ENCODE measurements at regions not wholly inside any gene's neighbourhood (a gene's known extent, or its start where the extent isn't known, plus 50 kb on each side); places are given as distances from the start of the nearest gene placed in this dataset.
A peak's percentile ranks its signal among the peaks of the same experiment; 100 is the strongest.
"Not testable (repeated sequence)": the region's sequence is repeated elsewhere in the genome, so short reads cannot be mapped to it uniquely, and the experiment has no call there.

- no peak for DNase-seq (ENCODE audit: low read depth)
- no peak overlapping the region for H3K4me3 ChIP-seq (ENCODE audit: low read depth, low read length)
- TF ChIP-seq, protein P1, sequence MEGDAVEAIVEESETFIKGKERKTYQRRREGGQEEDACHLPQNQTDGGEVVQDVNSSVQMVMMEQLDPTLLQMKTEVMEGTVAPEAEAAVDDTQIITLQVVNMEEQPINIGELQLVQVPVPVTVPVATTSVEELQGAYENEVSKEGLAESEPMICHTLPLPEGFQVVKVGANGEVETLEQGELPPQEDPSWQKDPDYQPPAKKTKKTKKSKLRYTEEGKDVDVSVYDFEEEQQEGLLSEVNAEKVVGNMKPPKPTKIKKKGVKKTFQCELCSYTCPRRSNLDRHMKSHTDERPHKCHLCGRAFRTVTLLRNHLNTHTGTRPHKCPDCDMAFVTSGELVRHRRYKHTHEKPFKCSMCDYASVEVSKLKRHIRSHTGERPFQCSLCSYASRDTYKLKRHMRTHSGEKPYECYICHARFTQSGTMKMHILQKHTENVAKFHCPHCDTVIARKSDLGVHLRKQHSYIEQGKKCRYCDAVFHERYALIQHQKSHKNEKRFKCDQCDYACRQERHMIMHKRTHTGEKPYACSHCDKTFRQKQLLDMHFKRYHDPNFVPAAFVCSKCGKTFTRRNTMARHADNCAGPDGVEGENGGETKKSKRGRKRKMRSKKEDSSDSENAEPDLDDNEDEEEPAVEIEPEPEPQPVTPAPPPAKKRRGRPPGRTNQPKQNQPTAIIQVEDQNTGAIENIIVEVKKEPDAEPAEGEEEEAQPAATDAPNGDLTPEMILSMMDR (IDR thresholded peaks at IDR 0.05; ENCODE audit: control insufficient read depth, extremely low read depth, insufficient read depth), result peak; percentile 36; the same call in 1 of the 2 replicates
These were observed 209.6 kb downstream of the EMP1 start for GRCh38 chr12:13405961-13406703.

- TF ChIP-seq, protein P1 (IDR thresholded peaks at IDR 0.05; ENCODE audit: control insufficient read depth, extremely low read depth, insufficient read depth), result no peak
- DNase-seq (ENCODE audit: low read depth), result no peak
- no peak overlapping the region for H3K4me3 ChIP-seq (ENCODE audit: low read depth, low read length)
These were observed 208.3 kb downstream of the EMP1 start for GRCh38 chr12:13404631-13405473.

GRCh38 chr12:13404111-13404628 is 207.6 kb downstream of the EMP1 start:
- no peak overlapping the region for H3K4me3 ChIP-seq (ENCODE audit: low read depth, low read length)
- TF ChIP-seq, protein P1 (IDR thresholded peaks at IDR 0.05; ENCODE audit: control insufficient read depth, extremely low read depth, insufficient read depth), result no peak
- DNase-seq (ENCODE audit: low read depth), result no peak

DNA sequence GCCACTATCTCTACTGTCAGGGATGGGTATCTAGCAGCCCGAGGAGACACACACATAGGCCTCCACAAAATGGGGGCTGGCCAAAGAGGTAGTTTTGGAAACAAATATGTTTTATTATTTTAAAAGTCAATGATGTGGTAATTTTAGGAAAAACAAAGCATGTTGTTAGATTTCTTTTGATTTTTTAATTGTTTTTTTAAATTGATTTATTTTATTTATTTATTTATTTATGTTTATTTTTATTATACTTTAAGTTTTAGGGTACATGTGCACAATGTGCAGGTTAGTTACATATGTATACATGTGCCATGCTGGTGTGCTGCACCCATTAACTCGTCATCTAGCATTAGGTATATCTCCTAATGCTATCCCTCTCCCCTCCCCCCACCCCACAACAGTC is 194.8 kb downstream of the EMP1 start:
- not testable (repeated sequence) for DNase-seq (ENCODE audit: low read depth)

DNA sequence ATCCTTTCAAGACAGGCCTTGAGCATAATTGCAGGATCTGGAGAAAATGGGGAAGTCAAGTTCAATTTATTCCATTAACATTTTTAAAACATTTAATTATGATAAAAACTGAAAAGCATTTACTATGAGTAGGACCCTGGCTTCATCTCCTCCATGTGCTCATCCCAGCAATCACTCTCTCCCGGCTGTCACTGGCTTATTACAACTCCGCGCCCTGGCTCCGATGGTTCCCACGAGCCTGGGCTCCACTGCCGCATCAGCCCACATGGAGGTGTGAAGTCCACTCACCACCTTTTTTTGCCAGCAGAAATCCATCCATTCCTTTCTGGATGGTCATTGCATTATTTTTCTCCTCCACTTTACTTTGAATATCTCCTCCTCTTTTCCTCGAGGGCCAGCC is 194.4 kb downstream of the EMP1 start:
- TF ChIP-seq, protein P1 (IDR thresholded peaks at IDR 0.05; ENCODE audit: control insufficient read depth, extremely low read depth, insufficient read depth), result no peak
- no peak for DNase-seq (ENCODE audit: low read depth)

More for the DNA sequence above, 194.8 kb downstream of the EMP1 start:
- not testable (repeated sequence) for H3K4me3 ChIP-seq (ENCODE audit: low read depth, low read length)

DNA sequence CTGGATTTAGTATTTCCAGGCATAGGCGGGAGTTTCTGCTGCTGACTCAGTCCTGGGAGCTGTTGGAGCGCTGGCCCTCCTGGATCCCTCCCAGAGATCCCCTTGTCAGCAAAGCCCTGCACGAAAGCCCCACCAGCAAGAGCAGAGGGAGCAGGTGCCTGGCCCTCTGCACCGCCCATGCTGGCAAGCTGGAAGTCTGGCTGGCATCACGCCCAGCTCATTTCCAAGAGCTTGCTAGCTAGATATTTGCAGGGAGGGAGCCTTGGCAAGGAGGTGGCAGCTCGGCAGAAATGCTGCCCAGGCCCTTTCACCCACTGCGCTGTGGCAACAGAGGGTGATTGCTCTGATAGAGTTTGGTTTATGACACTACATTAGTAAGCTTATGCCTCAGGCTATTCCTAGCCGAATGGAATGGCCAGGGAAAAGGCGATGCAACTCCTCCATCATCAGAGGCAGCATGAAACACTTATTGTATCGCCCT is 193.9 kb downstream of the EMP1 start:
- no peak overlapping the region for H3K4me3 ChIP-seq (ENCODE audit: low read depth, low read length)
- TF ChIP-seq, protein P1 (IDR thresholded peaks at IDR 0.05; ENCODE audit: control insufficient read depth, extremely low read depth, insufficient read depth), result no peak
- DNase-seq (ENCODE audit: low read depth), result peak; percentile 94

More for the DNA sequence above, 194.4 kb downstream of the EMP1 start:
- no peak overlapping the region for H3K4me3 ChIP-seq (ENCODE audit: low read depth, low read length)

DNA sequence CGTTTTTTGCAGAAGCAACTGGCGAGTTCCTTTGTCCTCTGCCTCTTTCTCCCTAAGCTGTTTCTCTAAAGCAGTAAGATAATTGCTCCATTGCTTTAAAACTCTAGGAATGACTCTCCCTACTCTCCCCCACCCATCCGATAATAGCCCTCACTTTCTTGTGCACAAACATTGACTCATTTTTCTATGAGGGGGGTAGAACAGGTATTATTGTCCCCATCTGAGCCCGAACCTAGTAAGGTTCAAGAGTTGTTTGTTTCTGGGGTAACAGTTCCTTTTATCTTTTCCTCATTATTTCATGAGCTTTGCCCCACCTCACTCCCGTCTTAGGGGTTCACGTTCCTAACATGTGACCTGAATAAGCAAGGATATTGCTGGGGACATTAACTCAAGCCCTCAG is 190.6 kb downstream of the EMP1 start:
- TF ChIP-seq, protein P1 (IDR thresholded peaks at IDR 0.05; ENCODE audit: control insufficient read depth, extremely low read depth, insufficient read depth), result no peak
- DNase-seq (ENCODE audit: low read depth), result no peak
- no peak overlapping the region for H3K4me3 ChIP-seq (ENCODE audit: low read depth, low read length)

Data from LNCaP clone FGC (cell line).